ENCODE measurements at regions not wholly inside any gene's neighbourhood (a gene's known extent, or its start where the extent isn't known, plus 50 kb on each side); places are given as distances from the start of the nearest gene placed in this dataset.
"Not testable (repeated sequence)": the region's sequence is repeated elsewhere in the genome, so short reads cannot be mapped to it uniquely, and the experiment has no call there.

- DNase-seq, result no peak
Measured at GRCh38 chr7:130789436-130789835, 55.4 kb upstream of the KLF14 start.

GRCh38 chr7:130791746-130792145 lies 57.7 kb upstream of the KLF14 start:
- no peak for DNase-seq

GRCh38 chr7:130793855-130794618 lies 60.0 kb upstream of the KLF14 start:
- no peak for DNase-seq

- no peak for DNase-seq
Measured at GRCh38 chr7:130794619-130794922, 60.6 kb upstream of the KLF14 start.

- not testable (repeated sequence) for DNase-seq
Measured at GRCh38 chr7:130796425-130796824, 62.4 kb upstream of the KLF14 start.

- DNase-seq, result no peak
Measured at GRCh38 chr7:130803127-130803526, 69.1 kb upstream of the KLF14 start.

GRCh38 chr7:130804220-130804619 lies 70.2 kb upstream of the KLF14 start:
- DNase-seq, result no peak

- DNase-seq, result not testable (repeated sequence)
Measured at GRCh38 chr7:130812819-130813218, 78.8 kb upstream of the KLF14 start.

GRCh38 chr7:130814778-130815335 lies 80.8 kb upstream of the KLF14 start:
- no peak for DNase-seq

GRCh38 chr7:130818056-130818455 lies 84.0 kb upstream of the KLF14 start:
- DNase-seq, result no peak

- DNase-seq, result no peak
Measured at GRCh38 chr7:130821864-130822263, 87.9 kb upstream of the KLF14 start.

GRCh38 chr7:130822642-130823041 lies 88.6 kb upstream of the KLF14 start:
- DNase-seq, result no peak

- DNase-seq, result no peak
Measured at GRCh38 chr7:130823060-130823459, 89.1 kb upstream of the KLF14 start.

GRCh38 chr7:130825819-130826218 lies 91.8 kb upstream of the KLF14 start:
- DNase-seq, result no peak

- DNase-seq, result no peak
Measured at GRCh38 chr7:130829415-130829814, 95.4 kb upstream of the KLF14 start.

GRCh38 chr7:130831322-130831721 lies 97.3 kb upstream of the KLF14 start:
- DNase-seq, result no peak

- DNase-seq, result no peak
Measured at GRCh38 chr7:130831817-130832481, 97.9 kb upstream of the KLF14 start.

GRCh38 chr7:130838738-130839137 lies 104.7 kb upstream of the KLF14 start:
- no peak for DNase-seq

GRCh38 chr7:130840599-130840998 lies 106.6 kb upstream of the KLF14 start:
- no peak for DNase-seq

- no peak for DNase-seq
Measured at GRCh38 chr7:130841416-130841815, 107.4 kb upstream of the KLF14 start.

- DNase-seq, result no peak
Measured at GRCh38 chr7:130843703-130844102, 109.7 kb upstream of the KLF14 start.

GRCh38 chr7:130844811-130845580 lies 111.0 kb upstream of the KLF14 start:
- no peak for DNase-seq

- no peak for DNase-seq
Measured at GRCh38 chr7:130845581-130846085, 111.6 kb upstream of the KLF14 start.
